Loucy (cell line): ENCODE measurements at regions not wholly inside any gene's neighbourhood (a gene's known extent, or its start where the extent isn't known, plus 50 kb on each side); places are given as distances from the start of the nearest gene placed in this dataset.

ENCODE experiments used
- CTCF ChIP-seq: fragments of 200-600 bp; sonication (generic); conservative IDR thresholded peaks from 2 replicates; pipeline ENCODE4 v1.5.1; 2014; ENCODE audit warnings: mild to moderate bottlenecking, antibody characterized with exemption, low read length
- EZH2phosphoT487 ChIP-seq: fragments of 200-600 bp; IDR thresholded peaks from 2 replicates; pipeline ENCODE4 v1.6.1; 2018; ENCODE audit warnings: antibody characterized with exemption, mild to moderate bottlenecking, moderate library complexity, borderline replicate concordance

- TF ChIP-seq CTCF (no peak), EZH2phosphoT487 (no peak)
Measured at GRCh38 chr3:94310341-94311135, 247.7 kb downstream of the NSUN3 start.
